ENCODE measurements at regions not wholly inside any gene's neighbourhood (a gene's known extent, or its start where the extent isn't known, plus 50 kb on each side); places are given as distances from the start of the nearest gene placed in this dataset.

GRCh38 chr1:82214606-82215005, 413.9 kb downstream of the ADGRL2 start:
- TF ChIP-seq CTCF (IDR thresholded peaks at IDR 0.05) = no peak
- no peak for TF ChIP-seq EZH2 (IDR thresholded peaks at IDR 0.05)
- no peak for TF ChIP-seq EZH2phosphoT487 (IDR thresholded peaks at IDR 0.05)
